ENCODE measurements at regions not wholly inside any gene's neighbourhood (a gene's known extent, or its start where the extent isn't known, plus 50 kb on each side); places are given as distances from the start of the nearest gene placed in this dataset.
"Not testable (repeated sequence)": the region's sequence is repeated elsewhere in the genome, so short reads cannot be mapped to it uniquely, and the experiment has no call there.

DNA sequence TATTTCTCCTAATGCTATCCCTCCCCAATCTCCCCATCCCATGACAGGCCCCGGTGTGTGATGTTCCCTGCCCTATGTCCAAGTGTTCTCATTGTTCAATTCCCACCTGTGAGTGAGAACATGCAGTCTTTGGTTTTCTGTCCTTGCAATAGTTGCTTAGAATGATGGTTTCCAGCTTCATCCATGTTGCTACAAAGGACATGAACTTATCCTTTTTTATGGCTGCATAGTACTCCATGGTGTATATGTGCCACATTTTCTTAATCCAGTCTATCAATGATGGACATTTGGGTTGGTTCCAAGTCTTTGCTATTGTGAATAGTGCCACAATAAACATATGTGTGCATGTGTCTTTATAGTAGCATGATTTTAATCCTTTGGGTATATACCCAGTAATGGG lies 51.3 kb upstream of the RIOK2 start:
- not testable (repeated sequence) for H3K4me1 ChIP-seq (ENCODE audit: insufficient read depth, low read length); H3K9me3 ChIP-seq (ENCODE audit: control insufficient read depth, insufficient read depth, low read length); H3K36me3 ChIP-seq (ENCODE audit: insufficient read depth, low read length); H3K9ac ChIP-seq (ENCODE audit: low read depth, low read length)

DNA sequence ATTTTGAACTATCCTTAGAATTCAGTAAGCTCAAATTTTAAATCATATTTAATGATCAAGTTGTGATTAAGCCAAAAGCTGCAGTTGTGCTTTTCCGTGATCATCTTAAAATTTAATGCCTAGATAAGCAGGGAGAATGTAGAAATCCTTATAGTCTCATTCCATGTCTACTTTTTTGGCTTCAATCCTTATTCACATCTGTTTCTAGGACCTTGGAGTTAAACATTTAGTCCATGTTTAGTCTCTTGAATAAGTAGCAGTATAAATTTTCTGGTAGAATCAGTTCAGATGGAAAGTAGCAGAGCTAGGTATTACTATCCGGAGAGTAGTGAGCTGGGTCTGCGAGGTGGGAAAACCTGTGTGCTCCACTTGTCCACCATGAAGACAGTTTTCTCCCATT lies 59.3 kb upstream of the RIOK2 start:
- no peaks in the 10 kb centered on the region for H3K9me3 ChIP-seq (ENCODE audit: control insufficient read depth, insufficient read depth, low read length)
- no peaks in the 10 kb centered on the region for H3K4me1 ChIP-seq (ENCODE audit: insufficient read depth, low read length)
- no peaks in the 10 kb centered on the region for H3K36me3 ChIP-seq (ENCODE audit: insufficient read depth, low read length)
- H3K9ac ChIP-seq (ENCODE audit: low read depth, low read length): no peak overlapping the region

DNA sequence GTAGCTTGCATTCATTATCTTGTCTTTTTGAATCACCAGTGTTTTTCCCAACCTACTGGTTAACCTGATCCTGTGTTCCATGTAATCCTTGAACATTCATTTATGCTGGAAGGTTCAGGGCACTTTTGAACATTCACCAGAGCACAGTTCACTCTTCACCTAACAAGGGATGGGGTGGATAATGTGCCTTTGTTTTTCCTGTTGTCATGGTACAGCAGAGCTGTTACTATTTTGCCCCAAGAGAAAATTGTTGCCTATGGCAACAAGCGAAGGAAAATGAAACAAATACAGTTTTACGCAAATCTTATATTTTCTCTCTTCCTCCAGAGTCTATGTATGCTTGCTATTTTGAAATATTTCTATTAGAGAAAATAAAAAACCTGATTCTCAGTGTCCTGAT lies 60.3 kb upstream of the RIOK2 start:
- no peaks in the 10 kb centered on the region for H3K36me3 ChIP-seq (ENCODE audit: insufficient read depth, low read length)
- no peaks in the 10 kb centered on the region for H3K4me1 ChIP-seq (ENCODE audit: insufficient read depth, low read length)
- no peaks in the 10 kb centered on the region for H3K9me3 ChIP-seq (ENCODE audit: control insufficient read depth, insufficient read depth, low read length)
- no peak overlapping the region for H3K9ac ChIP-seq (ENCODE audit: low read depth, low read length)

- H3K9ac ChIP-seq (ENCODE audit: low read depth, low read length): no peak overlapping the region
- H3K4me1 ChIP-seq (ENCODE audit: insufficient read depth, low read length): no peaks in the 10 kb centered on the region
Measured at GRCh38 chr5:97245386-97245785, 62.3 kb upstream of the RIOK2 start.

DNA sequence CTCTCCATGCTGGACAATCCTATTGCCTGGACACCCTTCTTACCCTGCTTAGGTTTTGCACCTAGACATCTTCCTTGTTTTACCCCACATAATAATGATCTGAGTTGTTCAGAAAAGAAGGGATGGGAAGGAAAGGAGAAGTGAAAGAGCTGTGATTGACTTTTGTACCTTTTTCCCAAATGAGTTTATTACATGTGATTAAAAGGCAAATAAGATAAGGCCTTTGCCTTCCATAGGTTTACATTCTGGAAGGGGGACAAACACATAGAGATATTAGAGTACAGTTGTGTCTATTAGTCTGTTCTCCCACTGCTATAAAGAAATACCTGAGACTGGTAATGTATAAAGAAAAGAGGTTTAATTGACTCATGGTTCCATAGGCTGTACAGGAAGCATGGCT lies 67.1 kb upstream of the RIOK2 start:
- Histone ChIP-seq H3K36me3 (ENCODE audit: insufficient read depth, low read length) (no peaks in the 10 kb centered on the region), H3K4me1 (ENCODE audit: insufficient read depth, low read length) (no peaks in the 10 kb centered on the region), H3K9me3 (ENCODE audit: control insufficient read depth, insufficient read depth, low read length) (no peaks in the 10 kb centered on the region), H3K9ac (ENCODE audit: low read depth, low read length) (no peak overlapping the region)

More at GRCh38 chr5:97245386-97245785, 62.3 kb upstream of the RIOK2 start:
- Histone ChIP-seq H3K9me3 (ENCODE audit: control insufficient read depth, insufficient read depth, low read length) (no peaks in the 10 kb centered on the region), H3K36me3 (ENCODE audit: insufficient read depth, low read length) (no peaks in the 10 kb centered on the region)

GRCh38 chr5:97266076-97266475 lies 83.0 kb upstream of the RIOK2 start:
- H3K4me1 ChIP-seq (ENCODE audit: insufficient read depth, low read length): no peaks in the 10 kb centered on the region
- no peak overlapping the region for H3K9ac ChIP-seq (ENCODE audit: low read depth, low read length)
- H3K9me3 ChIP-seq (ENCODE audit: control insufficient read depth, insufficient read depth, low read length): no peaks in the 10 kb centered on the region
- no peaks in the 10 kb centered on the region for H3K36me3 ChIP-seq (ENCODE audit: insufficient read depth, low read length)

- no peaks in the 10 kb centered on the region for H3K36me3 ChIP-seq (ENCODE audit: insufficient read depth, low read length)
- no peak overlapping the region for H3K9ac ChIP-seq (ENCODE audit: low read depth, low read length)
- H3K4me1 ChIP-seq (ENCODE audit: insufficient read depth, low read length): no peaks in the 10 kb centered on the region
- no peaks in the 10 kb centered on the region for H3K9me3 ChIP-seq (ENCODE audit: control insufficient read depth, insufficient read depth, low read length)
Measured at GRCh38 chr5:97266576-97266975, 83.5 kb upstream of the RIOK2 start.

- H3K9me3 ChIP-seq (ENCODE audit: control insufficient read depth, insufficient read depth, low read length): peaks cover 5% of the 10 kb centered on the region; the same call in 1 of the 2 replicates
- no peak overlapping the region for H3K9ac ChIP-seq (ENCODE audit: low read depth, low read length)
- no peaks in the 10 kb centered on the region for H3K4me1 ChIP-seq (ENCODE audit: insufficient read depth, low read length)
- no peaks in the 10 kb centered on the region for H3K36me3 ChIP-seq (ENCODE audit: insufficient read depth, low read length)
Measured at GRCh38 chr5:97267767-97268166, 84.7 kb upstream of the RIOK2 start.

- H3K4me1 ChIP-seq (ENCODE audit: insufficient read depth, low read length): no peaks in the 10 kb centered on the region
- H3K9ac ChIP-seq (ENCODE audit: low read depth, low read length): no peak overlapping the region
- H3K36me3 ChIP-seq (ENCODE audit: insufficient read depth, low read length): no peaks in the 10 kb centered on the region
Measured at GRCh38 chr5:97276474-97277120, 93.5 kb upstream of the RIOK2 start.

DNA sequence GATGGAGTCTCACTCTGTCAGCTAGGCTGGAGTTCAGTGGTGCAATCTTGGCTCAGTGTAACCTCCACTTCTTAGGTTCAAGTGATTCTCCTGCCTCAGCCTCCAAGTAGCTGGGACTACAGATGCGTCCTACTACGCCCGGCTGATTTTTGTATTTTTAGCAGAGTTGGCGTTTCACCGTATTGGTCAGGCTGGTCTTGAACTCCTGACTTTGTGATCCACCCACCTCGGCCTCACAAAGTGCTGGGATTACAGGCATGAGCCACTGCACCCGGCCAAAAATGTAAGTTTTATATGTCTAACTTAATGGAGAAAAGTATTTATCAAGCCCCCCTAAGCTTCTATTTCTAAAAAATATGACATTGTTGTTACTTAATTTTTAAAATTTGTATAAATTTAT lies 98.2 kb upstream of the RIOK2 start:
- Histone ChIP-seq H3K36me3 (ENCODE audit: insufficient read depth, low read length) (no peaks in the 10 kb centered on the region), H3K4me1 (ENCODE audit: insufficient read depth, low read length) (no peaks in the 10 kb centered on the region), H3K9ac (ENCODE audit: low read depth, low read length) (no peak overlapping the region), H3K9me3 (ENCODE audit: control insufficient read depth, insufficient read depth, low read length) (no peaks in the 10 kb centered on the region)

More at GRCh38 chr5:97276474-97277120, 93.5 kb upstream of the RIOK2 start:
- H3K9me3 ChIP-seq (ENCODE audit: control insufficient read depth, insufficient read depth, low read length): peaks cover 5% of the 10 kb centered on the region; the same call in 1 of the 2 replicates

- Histone ChIP-seq H3K9me3 (ENCODE audit: control insufficient read depth, insufficient read depth, low read length) (no peaks in the 10 kb centered on the region), H3K9ac (ENCODE audit: low read depth, low read length) (no peak overlapping the region), H3K4me1 (ENCODE audit: insufficient read depth, low read length) (no peaks in the 10 kb centered on the region), H3K36me3 (ENCODE audit: insufficient read depth, low read length) (no peaks in the 10 kb centered on the region)
Measured at GRCh38 chr5:97297063-97297703, 114.1 kb upstream of the RIOK2 start.

GRCh38 chr5:97297704-97298091 lies 114.7 kb upstream of the RIOK2 start:
- Histone ChIP-seq H3K36me3 (ENCODE audit: insufficient read depth, low read length) (no peaks in the 10 kb centered on the region), H3K9ac (ENCODE audit: low read depth, low read length) (no peak overlapping the region)

DNA sequence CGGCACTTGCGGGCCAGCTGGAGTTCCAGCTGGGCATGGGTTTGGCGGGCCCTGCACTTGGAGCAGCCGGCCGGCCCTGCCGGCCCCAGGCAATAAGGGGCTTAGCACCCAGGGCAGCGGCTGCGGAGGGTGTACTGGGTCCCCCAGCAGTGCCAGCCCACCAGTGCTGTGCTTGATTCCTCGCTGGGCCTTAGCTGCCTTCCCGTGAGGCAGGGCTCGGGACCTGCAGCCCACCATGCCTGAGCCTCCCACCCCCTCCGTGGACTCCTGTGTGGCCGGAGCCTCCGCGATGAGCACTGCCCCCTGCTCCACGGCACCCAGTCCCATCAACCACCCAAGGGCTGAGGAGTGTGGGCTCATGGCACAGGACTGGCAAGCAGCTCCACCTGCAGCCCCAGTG lies 118.1 kb upstream of the RIOK2 start:
- not testable (repeated sequence) for H3K9me3 ChIP-seq (ENCODE audit: control insufficient read depth, insufficient read depth, low read length); H3K4me1 ChIP-seq (ENCODE audit: insufficient read depth, low read length); H3K9ac ChIP-seq (ENCODE audit: low read depth, low read length); H3K36me3 ChIP-seq (ENCODE audit: insufficient read depth, low read length)

More at GRCh38 chr5:97297704-97298091, 114.7 kb upstream of the RIOK2 start:
- Histone ChIP-seq H3K4me1 (ENCODE audit: insufficient read depth, low read length) (no peaks in the 10 kb centered on the region), H3K9me3 (ENCODE audit: control insufficient read depth, insufficient read depth, low read length) (no peaks in the 10 kb centered on the region)

DNA sequence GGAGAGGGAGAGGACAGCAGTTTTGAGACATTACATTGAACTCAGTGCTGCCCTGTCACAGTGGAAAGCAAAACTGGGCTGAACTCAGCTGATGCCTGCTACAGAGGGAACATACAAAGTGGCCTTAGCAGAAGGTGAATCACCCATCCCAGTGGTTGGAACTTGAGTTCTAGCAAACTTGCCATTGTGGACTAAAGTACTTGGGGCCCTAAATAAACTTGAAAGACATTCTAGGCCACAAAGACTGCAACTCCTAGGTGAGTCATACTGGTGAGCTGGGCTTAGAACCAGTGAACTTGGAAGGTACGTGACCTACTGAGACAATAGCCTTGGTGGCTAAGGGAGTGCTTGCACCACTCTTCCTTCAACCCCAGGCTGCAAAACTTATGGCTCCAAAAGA lies 155.7 kb upstream of the RIOK2 start:
- H3K9me3 ChIP-seq (ENCODE audit: control insufficient read depth, insufficient read depth, low read length): peaks cover 8% of the 10 kb centered on the region; the same call in 1 of the 2 replicates
- H3K36me3 ChIP-seq (ENCODE audit: insufficient read depth, low read length): no peaks in the 10 kb centered on the region
- no peaks in the 10 kb centered on the region for H3K4me1 ChIP-seq (ENCODE audit: insufficient read depth, low read length)
- no peak overlapping the region for H3K9ac ChIP-seq (ENCODE audit: low read depth, low read length)

DNA sequence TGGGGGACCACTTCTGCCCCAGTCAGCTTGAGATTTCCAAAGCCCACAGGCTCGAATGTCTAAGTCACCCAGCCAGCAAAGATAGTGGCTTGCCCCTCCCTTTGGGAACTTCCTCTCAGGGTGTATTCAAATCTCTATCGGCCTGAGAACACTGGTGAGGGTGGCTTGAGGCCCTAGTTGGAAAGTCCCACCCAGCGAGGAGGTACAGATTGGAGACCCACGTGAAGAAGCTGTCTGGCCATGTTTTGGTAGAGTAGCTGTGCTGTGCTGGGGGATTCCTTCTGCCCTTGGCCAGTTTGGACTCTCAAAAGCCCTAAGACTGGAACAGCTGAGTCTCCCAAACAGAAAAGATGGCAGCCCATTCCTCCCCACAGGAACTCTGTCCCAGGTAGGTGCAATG lies 172.7 kb upstream of the RIOK2 start:
- Histone ChIP-seq H3K9ac (ENCODE audit: low read depth, low read length) (no peak overlapping the region), H3K9me3 (ENCODE audit: control insufficient read depth, insufficient read depth, low read length) (no peaks in the 10 kb centered on the region), H3K4me1 (ENCODE audit: insufficient read depth, low read length) (no peaks in the 10 kb centered on the region), H3K36me3 (ENCODE audit: insufficient read depth, low read length) (no peaks in the 10 kb centered on the region)

Measured in ES-I3 (cell line).